Dendritic cell treated with granulocyte-macrophage colony-stimulating factor and Interleukin-4, amounts not matched to agents 40 ng/mL and 50 ng/mL, for 4 days (primary cell): ENCODE measurements at regions not wholly inside any gene's neighbourhood (a gene's known extent, or its start where the extent isn't known, plus 50 kb on each side); places are given as distances from the start of the nearest gene placed in this dataset.
"Not testable (repeated sequence)": the region's sequence is repeated elsewhere in the genome, so short reads cannot be mapped to it uniquely, and the experiment has no call there.

Source experiments
- H3K27ac Mint-ChIP-seq: one replicate; pipeline ENCODE4 v1.8.0; 2022; ENCODE audit warnings: mild to moderate bottlenecking, mixed read lengths
- H3K27me3 Mint-ChIP-seq: one replicate; pipeline ENCODE4 v1.8.0; 2022; ENCODE audit warnings: mild to moderate bottlenecking, mixed read lengths
- H3K36me3 Mint-ChIP-seq: one replicate; pipeline ENCODE4 v1.8.0; 2022; ENCODE audit warnings: low read depth, mixed read lengths
- H3K4me1 Mint-ChIP-seq: one replicate; pipeline ENCODE4 v1.8.0; 2022; ENCODE audit warnings: low read depth, mixed read lengths
- H3K4me3 Mint-ChIP-seq: one replicate; pipeline ENCODE4 v1.8.0; 2022; ENCODE audit warnings: mild to moderate bottlenecking, moderate library complexity, mixed read lengths
- H3K9me3 Mint-ChIP-seq: one replicate; pipeline ENCODE4 v1.8.0; 2022; ENCODE audit warnings: mixed read lengths
- intact Hi-C: fragments of 100-400 bp; cut with micrococcal nuclease; formaldehyde crosslinking; loops from one replicate; pipeline ENCODE4 v1.15.0; 2022

- intact Hi-C loops = no loop called here
- H3K27me3 Mint-ChIP-seq = no peaks in the 10 kb centered on the region
- no peaks in the 10 kb centered on the region for H3K9me3 Mint-ChIP-seq
- no peaks in the 10 kb centered on the region for H3K36me3 Mint-ChIP-seq
- no peak overlapping the region for H3K4me3 Mint-ChIP-seq
- no peak overlapping the region for H3K27ac Mint-ChIP-seq
- H3K4me1 Mint-ChIP-seq = no peaks in the 10 kb centered on the region
Observed at GRCh38 chr9:28135549-28135948, 562.3 kb upstream of the C9orf72 start.

GRCh38 chr9:28136113-28136512 is 562.8 kb upstream of the C9orf72 start:
- intact Hi-C loops = no loop called here
- H3K4me3 Mint-ChIP-seq = no peak overlapping the region
- no peaks in the 10 kb centered on the region for H3K4me1 Mint-ChIP-seq
- no peaks in the 10 kb centered on the region for H3K9me3 Mint-ChIP-seq
- H3K36me3 Mint-ChIP-seq = no peaks in the 10 kb centered on the region
- H3K27ac Mint-ChIP-seq = no peak overlapping the region
- no peaks in the 10 kb centered on the region for H3K27me3 Mint-ChIP-seq

- H3K27ac Mint-ChIP-seq, H3K27me3 Mint-ChIP-seq, H3K4me3 Mint-ChIP-seq, H3K4me1 Mint-ChIP-seq, H3K36me3 Mint-ChIP-seq, intact Hi-C loops: not testable (repeated sequence)
- peaks cover 41% of the 10 kb centered on the region for H3K9me3 Mint-ChIP-seq
Observed at GRCh38 chr9:28147430-28147829, 574.1 kb upstream of the C9orf72 start.

- H3K36me3 Mint-ChIP-seq, H3K4me3 Mint-ChIP-seq, H3K27ac Mint-ChIP-seq, H3K27me3 Mint-ChIP-seq, H3K4me1 Mint-ChIP-seq, intact Hi-C loops: not testable (repeated sequence)
- peaks cover 41% of the 10 kb centered on the region for H3K9me3 Mint-ChIP-seq
Observed at GRCh38 chr9:28147923-28148597, 574.8 kb upstream of the C9orf72 start.

GRCh38 chr9:28149361-28150050 is 576.2 kb upstream of the C9orf72 start:
- H3K36me3 Mint-ChIP-seq, H3K27me3 Mint-ChIP-seq, H3K27ac Mint-ChIP-seq, intact Hi-C loops, H3K4me3 Mint-ChIP-seq, H3K4me1 Mint-ChIP-seq: not testable (repeated sequence)
- H3K9me3 Mint-ChIP-seq = peaks cover 41% of the 10 kb centered on the region

GRCh38 chr9:28155067-28155466 is 581.8 kb upstream of the C9orf72 start:
- intact Hi-C loops = no loop called here
- Mint-ChIP-seq H3K27me3 (no peaks in the 10 kb centered on the region), H3K27ac (no peak overlapping the region), H3K9me3 (peaks cover 6% of the 10 kb centered on the region), H3K4me3 (no peak overlapping the region), H3K4me1 (no peaks in the 10 kb centered on the region), H3K36me3 (no peaks in the 10 kb centered on the region)

- no peak overlapping the region for H3K4me3 Mint-ChIP-seq
- H3K9me3 Mint-ChIP-seq = peaks cover 2% of the 10 kb centered on the region
- H3K27ac Mint-ChIP-seq = no peak overlapping the region
- H3K27me3 Mint-ChIP-seq = no peaks in the 10 kb centered on the region
- intact Hi-C loops = no loop called here
- no peaks in the 10 kb centered on the region for H3K36me3 Mint-ChIP-seq
- no peaks in the 10 kb centered on the region for H3K4me1 Mint-ChIP-seq
Observed at GRCh38 chr9:28155671-28156070, 582.4 kb upstream of the C9orf72 start.

GRCh38 chr9:28158451-28158850 is 585.2 kb upstream of the C9orf72 start:
- Mint-ChIP-seq H3K4me3 (no peak overlapping the region), H3K4me1 (no peaks in the 10 kb centered on the region), H3K9me3 (peaks cover 7% of the 10 kb centered on the region), H3K27ac (no peak overlapping the region), H3K36me3 (no peaks in the 10 kb centered on the region), H3K27me3 (no peaks in the 10 kb centered on the region)
- intact Hi-C loops = no loop called here

- Mint-ChIP-seq H3K36me3 (no peaks in the 10 kb centered on the region), H3K27me3 (no peaks in the 10 kb centered on the region), H3K27ac (no peak overlapping the region), H3K9me3 (peaks cover 25% of the 10 kb centered on the region), H3K4me1 (no peaks in the 10 kb centered on the region), H3K4me3 (no peak overlapping the region)
- intact Hi-C loops = no loop called here
Observed at GRCh38 chr9:28163619-28164018, 590.3 kb upstream of the C9orf72 start.

GRCh38 chr9:28166179-28166578 is 592.9 kb upstream of the C9orf72 start:
- no peaks in the 10 kb centered on the region for H3K4me1 Mint-ChIP-seq
- intact Hi-C loops = no loop called here
- no peak overlapping the region for H3K27ac Mint-ChIP-seq
- H3K36me3 Mint-ChIP-seq = no peaks in the 10 kb centered on the region
- peaks cover 23% of the 10 kb centered on the region for H3K9me3 Mint-ChIP-seq
- H3K4me3 Mint-ChIP-seq = no peak overlapping the region
- no peaks in the 10 kb centered on the region for H3K27me3 Mint-ChIP-seq

- Mint-ChIP-seq H3K4me1 (no peaks in the 10 kb centered on the region), H3K27me3 (no peaks in the 10 kb centered on the region), H3K9me3 (peaks cover 32% of the 10 kb centered on the region), H3K27ac (no peak overlapping the region), H3K36me3 (no peaks in the 10 kb centered on the region), H3K4me3 (no peak overlapping the region)
- intact Hi-C loops = no loop called here
Observed at GRCh38 chr9:28177142-28177541, 603.9 kb upstream of the C9orf72 start.

- Mint-ChIP-seq H3K27me3 (no peaks in the 10 kb centered on the region), H3K4me1 (no peaks in the 10 kb centered on the region), H3K36me3 (no peaks in the 10 kb centered on the region), H3K9me3 (peaks cover 35% of the 10 kb centered on the region), H3K27ac (no peak overlapping the region), H3K4me3 (no peak overlapping the region)
- intact Hi-C loops = no loop called here
Observed at GRCh38 chr9:28177925-28178324, 604.6 kb upstream of the C9orf72 start.

- H3K36me3 Mint-ChIP-seq = no peaks in the 10 kb centered on the region
- no peaks in the 10 kb centered on the region for H3K4me1 Mint-ChIP-seq
- H3K27me3 Mint-ChIP-seq = no peaks in the 10 kb centered on the region
- no peak overlapping the region for H3K4me3 Mint-ChIP-seq
- H3K9me3 Mint-ChIP-seq = peaks cover 45% of the 10 kb centered on the region
- intact Hi-C loops = no loop called here
- no peak overlapping the region for H3K27ac Mint-ChIP-seq
Observed at GRCh38 chr9:28179893-28180292, 606.6 kb upstream of the C9orf72 start.

GRCh38 chr9:28190981-28191380 is 617.7 kb upstream of the C9orf72 start:
- no peaks in the 10 kb centered on the region for H3K36me3 Mint-ChIP-seq
- H3K27me3 Mint-ChIP-seq = no peaks in the 10 kb centered on the region
- intact Hi-C loops = no loop called here
- no peaks in the 10 kb centered on the region for H3K4me1 Mint-ChIP-seq
- H3K4me3 Mint-ChIP-seq = no peak overlapping the region
- H3K27ac Mint-ChIP-seq = no peak overlapping the region
- peaks cover 67% of the 10 kb centered on the region for H3K9me3 Mint-ChIP-seq

GRCh38 chr9:28197653-28198052 is 624.4 kb upstream of the C9orf72 start:
- intact Hi-C loops = no loop called here
- H3K9me3 Mint-ChIP-seq = peaks cover 23% of the 10 kb centered on the region
- no peak overlapping the region for H3K27ac Mint-ChIP-seq

More at GRCh38 chr9:28197653-28198052, 624.4 kb upstream of the C9orf72 start:
- Mint-ChIP-seq H3K4me1 (no peaks in the 10 kb centered on the region), H3K36me3 (no peaks in the 10 kb centered on the region), H3K27me3 (no peaks in the 10 kb centered on the region), H3K4me3 (no peak overlapping the region)
